GM21619 (cell line): ENCODE measurements at regions not wholly inside any gene's neighbourhood (a gene's known extent, or its start where the extent isn't known, plus 50 kb on each side); places are given as distances from the start of the nearest gene placed in this dataset.

Experiments used
- ATAC-seq: cut with Tn5 transposase; IDR thresholded peaks from one replicate; pipeline ENCODE4 v1.9.1; 2021; ENCODE audit not compliant: unreplicated experiment

- no peak for ATAC-seq
Observed at GRCh38 chr3:152095472-152095871, 173.3 kb upstream of the MBNL1 start.

GRCh38 chr3:152096280-152096906 is 172.3 kb upstream of the MBNL1 start:
- ATAC-seq = no peak

- no peak for ATAC-seq
Observed at GRCh38 chr3:152097120-152097519, 171.6 kb upstream of the MBNL1 start.

GRCh38 chr3:152097770-152098169 is 171.0 kb upstream of the MBNL1 start:
- ATAC-seq = no peak

DNA sequence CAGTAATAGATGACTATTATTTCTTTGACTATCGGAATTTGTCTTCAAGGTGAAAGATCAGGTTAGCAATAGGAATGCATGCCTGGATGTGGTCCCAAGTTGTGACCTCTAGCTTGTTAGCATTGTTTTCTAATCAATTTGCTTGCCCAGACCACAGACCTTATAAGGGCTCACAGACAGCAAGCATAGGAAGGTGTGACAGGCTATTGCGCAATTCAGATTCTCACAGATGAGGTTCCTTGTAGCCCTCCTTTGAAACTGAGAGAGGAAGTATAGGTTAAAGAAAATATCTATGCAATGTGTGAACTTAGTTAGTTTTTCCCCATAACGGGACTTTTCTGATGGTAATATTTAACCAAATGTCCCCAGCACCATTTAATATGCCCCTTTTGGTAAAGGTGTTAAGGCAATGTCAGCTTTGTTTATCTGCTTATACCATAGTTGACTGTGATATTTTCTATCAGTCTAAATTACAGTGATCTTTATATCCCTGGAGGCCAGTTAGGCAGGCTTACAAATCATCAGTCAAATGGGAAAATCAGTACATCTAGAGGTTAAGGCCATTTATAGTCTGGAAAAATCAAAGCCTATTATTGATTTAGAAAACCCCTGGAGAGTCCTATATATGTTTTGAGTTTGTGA is 168.1 kb upstream of the MBNL1 start:
- peak; percentile 99 for ATAC-seq

GRCh38 chr3:152102410-152102809 is 166.3 kb upstream of the MBNL1 start:
- no peak for ATAC-seq

DNA sequence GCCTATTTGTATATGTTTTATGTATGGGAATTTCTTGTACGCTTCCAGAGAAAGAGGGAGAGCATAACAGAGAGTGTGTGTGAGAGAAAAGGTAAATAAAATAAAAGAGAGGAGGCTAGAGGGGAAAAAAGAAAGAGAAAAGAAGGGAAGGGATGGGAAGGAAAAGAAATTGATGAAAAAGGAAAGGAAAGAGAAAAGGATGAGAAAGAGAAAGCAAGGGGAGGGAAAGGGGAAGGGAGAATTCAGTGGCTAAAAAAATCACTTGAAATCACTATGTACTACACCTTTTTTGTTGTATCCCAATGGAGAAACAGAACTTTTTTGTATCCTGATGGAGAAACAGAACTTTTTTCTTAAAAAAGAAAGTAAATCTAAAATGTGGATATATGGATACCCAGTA is 165.5 kb upstream of the MBNL1 start:
- no peak for ATAC-seq

GRCh38 chr3:152104847-152105415 is 163.8 kb upstream of the MBNL1 start:
- ATAC-seq = no peak

DNA sequence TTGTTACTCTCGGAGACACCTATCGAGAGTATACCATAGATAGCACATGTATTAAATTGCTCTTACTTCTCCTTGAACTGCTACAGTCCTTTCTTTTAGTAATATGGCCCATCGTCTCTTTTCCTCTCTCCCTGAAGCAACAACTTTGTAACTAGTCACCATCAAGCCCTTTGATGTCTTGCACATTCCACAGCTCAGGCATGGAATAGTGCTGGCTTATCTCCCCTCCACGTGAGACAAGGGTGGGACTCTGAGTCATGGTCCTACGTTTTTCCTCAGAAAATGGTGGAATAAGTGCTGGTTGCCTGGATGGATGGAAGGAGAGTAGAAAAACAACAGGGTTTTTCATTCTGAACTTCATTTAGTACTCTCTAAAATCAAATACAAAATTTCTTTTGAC is 163.3 kb upstream of the MBNL1 start:
- ATAC-seq = no peak

GRCh38 chr3:152109038-152109437 is 159.7 kb upstream of the MBNL1 start:
- no peak for ATAC-seq

GRCh38 chr3:152113413-152113812 is 155.3 kb upstream of the MBNL1 start:
- no peak for ATAC-seq

DNA sequence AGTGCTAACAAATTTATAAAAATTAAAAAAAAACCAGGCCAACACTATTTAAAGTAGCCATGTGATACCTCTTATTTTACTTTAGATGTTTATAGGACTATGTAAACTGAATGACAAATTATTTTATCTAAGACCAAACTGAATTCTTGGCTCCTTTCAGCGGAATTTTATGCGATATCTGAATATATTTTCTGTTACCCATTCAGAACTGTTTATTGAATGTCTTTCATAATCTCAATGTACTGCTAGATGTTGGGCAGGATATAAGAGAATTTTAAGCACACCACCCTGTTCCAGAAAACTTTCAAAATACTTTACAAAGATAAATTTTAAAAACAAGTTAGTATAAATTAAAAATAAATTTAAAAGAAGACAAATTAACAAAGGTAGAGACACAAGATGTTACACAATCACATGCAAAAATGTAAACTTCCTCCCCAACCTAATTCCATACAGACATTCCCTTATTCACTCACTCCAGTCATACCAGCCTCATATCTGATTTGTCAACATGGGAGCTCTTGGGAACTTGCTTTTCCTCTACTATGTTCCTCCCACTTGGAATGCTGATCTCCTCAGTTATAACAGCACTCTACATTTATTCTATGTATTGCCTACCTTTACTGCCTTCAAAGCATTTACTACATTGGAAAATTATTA is 154.6 kb upstream of the MBNL1 start:
- no peak for ATAC-seq

DNA sequence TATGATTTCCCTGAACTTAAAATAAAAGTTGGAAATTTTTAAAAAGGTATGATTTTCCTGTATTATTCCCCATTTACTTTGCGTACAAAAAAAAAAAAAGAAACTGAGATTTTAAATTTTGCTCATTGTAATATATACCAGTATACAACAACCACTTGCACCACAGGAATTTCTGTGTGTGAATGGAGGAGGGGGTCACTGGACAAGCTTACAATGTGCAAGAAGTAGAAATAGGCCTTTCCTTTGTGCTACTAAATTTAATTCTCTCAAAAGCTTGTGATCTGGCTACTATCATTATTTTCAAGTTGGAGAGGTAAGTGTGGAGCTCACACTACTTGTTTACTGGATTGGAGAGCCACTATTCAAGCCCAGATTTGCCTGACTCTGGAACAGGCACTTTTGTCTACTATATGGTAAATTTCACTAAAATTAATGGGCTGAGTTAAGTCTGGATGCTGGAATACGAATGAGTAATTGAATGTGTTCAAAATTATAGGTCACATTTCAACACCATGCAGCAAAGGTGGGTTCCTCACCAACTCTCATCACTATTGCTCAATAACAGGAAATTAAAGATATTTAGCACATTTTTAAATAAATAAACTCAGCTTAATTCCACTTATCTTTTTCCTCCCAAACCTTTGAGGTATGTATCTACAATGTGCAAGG is 148.0 kb upstream of the MBNL1 start:
- no peak for ATAC-seq

GRCh38 chr3:152121270-152121636 is 147.5 kb upstream of the MBNL1 start:
- ATAC-seq = no peak

DNA sequence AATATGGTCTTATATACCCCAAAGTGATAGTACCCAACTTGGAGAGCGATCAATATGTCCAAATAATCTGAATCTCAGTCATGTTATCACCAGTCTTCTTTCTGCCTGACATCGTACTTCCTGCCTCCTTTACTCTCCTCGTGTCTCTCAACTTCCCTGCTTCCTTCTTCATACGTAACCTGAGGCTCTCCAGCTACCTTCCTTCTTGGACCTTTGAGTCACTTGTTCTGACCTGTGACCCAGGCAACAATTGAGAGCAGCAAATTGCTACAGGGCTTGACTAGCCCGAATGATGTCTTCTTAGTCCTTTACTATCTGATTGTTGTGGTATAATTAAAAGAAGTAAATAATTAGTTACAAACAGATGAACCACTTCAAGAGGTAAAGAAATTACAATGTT is 145.9 kb upstream of the MBNL1 start:
- no peak for ATAC-seq

DNA sequence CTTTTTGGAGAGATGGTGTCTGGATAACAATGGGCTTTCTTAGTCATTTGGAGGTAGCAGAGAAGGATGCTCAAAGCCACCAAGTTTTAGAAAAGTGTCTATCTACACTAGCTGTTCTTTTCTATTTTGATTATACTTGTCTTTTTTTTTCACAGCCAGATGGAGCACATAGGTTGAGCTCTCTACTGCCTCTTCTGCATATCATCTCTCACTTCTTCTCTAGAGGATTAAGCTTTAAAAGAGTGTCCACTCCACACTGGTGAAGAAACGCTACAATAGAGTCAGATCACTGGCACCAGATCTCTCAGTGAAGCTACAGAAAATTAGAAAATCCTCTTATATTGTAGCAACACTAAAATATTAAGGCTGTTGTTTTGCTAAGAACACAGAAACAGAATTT is 145.3 kb upstream of the MBNL1 start:
- ATAC-seq = no peak

- ATAC-seq = no peak
Observed at GRCh38 chr3:152126260-152126659, 142.5 kb upstream of the MBNL1 start.

DNA sequence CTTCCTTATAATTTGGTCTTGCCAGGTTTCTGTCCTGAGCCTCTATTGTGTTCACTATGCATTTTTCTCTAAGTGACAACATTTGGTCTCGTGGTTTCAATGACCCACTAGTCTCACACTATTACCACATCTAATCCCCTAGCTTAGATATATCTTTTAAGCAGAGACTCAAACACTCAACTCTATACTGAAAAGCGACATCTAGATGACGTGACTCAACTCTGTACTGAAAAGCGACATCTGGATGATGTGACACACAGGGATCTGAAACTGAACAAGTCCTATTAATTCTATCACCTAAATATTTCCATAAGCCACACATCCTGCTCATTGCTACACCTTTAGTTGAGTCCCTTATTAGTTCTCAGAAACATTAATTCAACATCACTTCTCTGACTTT is 141.7 kb upstream of the MBNL1 start:
- peak; percentile 98 for ATAC-seq

GRCh38 chr3:152128356-152128755 is 140.4 kb upstream of the MBNL1 start:
- ATAC-seq = no peak

GRCh38 chr3:152139651-152140050 is 129.1 kb upstream of the MBNL1 start:
- ATAC-seq = no peak

DNA sequence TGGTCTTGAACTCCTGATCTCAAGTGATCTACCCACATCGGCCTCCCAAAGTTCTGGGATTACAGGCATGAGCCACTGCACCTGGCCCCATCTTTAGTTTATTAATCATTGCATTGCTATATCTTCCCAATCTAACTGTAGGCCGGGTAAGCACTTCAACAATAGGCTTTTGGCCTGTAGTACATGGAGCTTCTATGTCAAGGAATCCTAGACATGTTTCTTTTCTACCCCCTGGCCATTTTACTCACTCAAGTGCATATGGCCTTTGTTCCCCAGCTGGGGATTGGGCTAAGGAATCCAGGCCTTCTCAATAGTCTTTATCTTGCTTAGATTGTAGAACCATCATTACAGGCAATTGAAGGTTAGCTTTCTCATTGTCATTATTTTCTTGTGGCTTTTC is 122.3 kb upstream of the MBNL1 start:
- no peak for ATAC-seq

- ATAC-seq = no peak
Observed at GRCh38 chr3:152147748-152148147, 121.0 kb upstream of the MBNL1 start.
